Type B pancreatic cell (in vitro differentiated cells): ENCODE measurements at regions not wholly inside any gene's neighbourhood (a gene's known extent, or its start where the extent isn't known, plus 50 kb on each side); places are given as distances from the start of the nearest gene placed in this dataset.
A peak's percentile ranks its signal among the peaks of the same experiment; 100 is the strongest.

Source experiments
- DNase-seq: peaks from one replicate; pipeline ENCODE4 v3.0.0; 2021; ENCODE audit warnings: mixed read lengths; ENCODE audit not compliant: unreplicated experiment; ENCODE audit errors: extremely low spot score
- H3K27ac Mint-ChIP-seq: 2 replicates; pipeline ENCODE4 v1.8.0; 2021; ENCODE audit warnings: mild to moderate bottlenecking, mixed read lengths
- H3K27me3 Mint-ChIP-seq: 2 replicates; pipeline ENCODE4 v1.8.0; 2021; ENCODE audit warnings: mixed read lengths
- H3K36me3 Mint-ChIP-seq: 2 replicates; pipeline ENCODE4 v1.8.0; 2021; ENCODE audit warnings: mixed read lengths
- H3K4me1 Mint-ChIP-seq: one replicate; pipeline ENCODE4 v1.8.0; 2021; ENCODE audit warnings: mixed read lengths; ENCODE audit not compliant: unreplicated experiment
- H3K4me3 Mint-ChIP-seq: 2 replicates; pipeline ENCODE4 v1.8.0; 2021; ENCODE audit warnings: mild to moderate bottlenecking, mixed read lengths
- H3K9me3 Mint-ChIP-seq: 2 replicates; pipeline ENCODE4 v1.8.0; 2021; ENCODE audit warnings: mixed read lengths
- CTCF ChIP-seq: fragments of 200-600 bp; sonication (generic); conservative IDR thresholded peaks from 2 replicates; pipeline ENCODE4 v1.5.0; 2021; ENCODE audit warnings: antibody characterized with exemption, mild to moderate bottlenecking

GRCh38 chr10:76657337-76658012 lies 980.1 kb downstream of the KCNMA1 start:
- DNase-seq = no peak
- no peak overlapping the region for H3K27ac Mint-ChIP-seq
- peaks cover 12% of the 10 kb centered on the region for H3K9me3 Mint-ChIP-seq
- peaks cover 3% of the 10 kb centered on the region for H3K36me3 Mint-ChIP-seq
- TF ChIP-seq CTCF = no peak
- H3K4me3 Mint-ChIP-seq = no peak overlapping the region
- H3K27me3 Mint-ChIP-seq = peaks cover 46% of the 10 kb centered on the region
- no peaks in the 10 kb centered on the region for H3K4me1 Mint-ChIP-seq

- Mint-ChIP-seq H3K4me1 (peaks cover 22% of the 10 kb centered on the region), H3K27ac (no peak overlapping the region), H3K36me3 (peaks cover 3% of the 10 kb centered on the region), H3K9me3 (peaks cover 15% of the 10 kb centered on the region), H3K27me3 (peaks cover 60% of the 10 kb centered on the region), H3K4me3 (no peak overlapping the region)
- no peak for TF ChIP-seq CTCF
- DNase-seq = no peak
These were observed 986.5 kb downstream of the KCNMA1 start for GRCh38 chr10:76651154-76651553.

GRCh38 chr10:76649723-76650127 lies 987.9 kb downstream of the KCNMA1 start:
- no peak for TF ChIP-seq CTCF
- Mint-ChIP-seq H3K36me3 (peaks cover 3% of the 10 kb centered on the region), H3K9me3 (peaks cover 15% of the 10 kb centered on the region), H3K4me3 (peak overlapping the region; percentile 19), H3K27ac (peak overlapping the region; percentile 58), H3K27me3 (peaks cover 55% of the 10 kb centered on the region), H3K4me1 (peaks cover 28% of the 10 kb centered on the region)
- DNase-seq = no peak

- Mint-ChIP-seq H3K9me3 (peaks cover 11% of the 10 kb centered on the region), H3K36me3 (no peaks in the 10 kb centered on the region), H3K4me1 (peaks cover 28% of the 10 kb centered on the region), H3K4me3 (no peak overlapping the region), H3K27ac (peak overlapping the region; percentile 58), H3K27me3 (peaks cover 53% of the 10 kb centered on the region)
- no peak for TF ChIP-seq CTCF
- no peak for DNase-seq
These were observed 988.4 kb downstream of the KCNMA1 start for GRCh38 chr10:76649254-76649653.

- peaks cover 36% of the 10 kb centered on the region for H3K4me1 Mint-ChIP-seq
- TF ChIP-seq CTCF = no peak
- peaks cover 4% of the 10 kb centered on the region for H3K9me3 Mint-ChIP-seq
- no peak overlapping the region for H3K4me3 Mint-ChIP-seq
- H3K27me3 Mint-ChIP-seq = peaks cover 54% of the 10 kb centered on the region
- no peak overlapping the region for H3K27ac Mint-ChIP-seq
- no peaks in the 10 kb centered on the region for H3K36me3 Mint-ChIP-seq
- DNase-seq = no peak
These were observed 990.3 kb downstream of the KCNMA1 start for GRCh38 chr10:76647301-76647700.
